Neural cell (in vitro differentiated cells): ENCODE measurements at regions not wholly inside any gene's neighbourhood (a gene's known extent, or its start where the extent isn't known, plus 50 kb on each side); places are given as distances from the start of the nearest gene placed in this dataset.

ENCODE experiments used
- H2AFZ ChIP-seq: fragments of 200-600, 300-800 bp; sonication (generic), shearing (Covaris generic); 2 replicates; pipeline ENCODE4 v1.6.0; 2014; ENCODE audit warnings: low read depth, mild to moderate bottlenecking, antibody characterized with exemption, low read length, moderate library complexity
- H3F3A ChIP-seq: fragments of 200-600 bp; shearing (Covaris generic); 2 replicates; pipeline ENCODE4 v1.6.1; 2016; ENCODE audit warnings: mild to moderate bottlenecking, moderate library complexity, mixed read lengths, antibody characterized with exemption, low read length; ENCODE audit not compliant: insufficient read depth, poor library complexity, severe bottlenecking
- H3K27ac ChIP-seq: fragments of 200-600, 300-800 bp; sonication (generic), shearing (Covaris generic); 2 replicates; pipeline ENCODE4 v1.5.1; 2014; ENCODE audit warnings: mild to moderate bottlenecking, low read length, moderate library complexity
- H3K27me3 ChIP-seq: fragments of 300-800, 200-600 bp; sonication (generic), shearing (Covaris generic); 2 replicates; pipeline ENCODE4 v1.6.0; 2014; ENCODE audit warnings: mild to moderate bottlenecking, low read depth, low read length, moderate library complexity; ENCODE audit not compliant: insufficient read depth
- H3K36me3 ChIP-seq: fragments of 300-800, 200-600 bp; sonication (generic), shearing (Covaris generic); 2 replicates; pipeline ENCODE4 v1.5.1; 2014; ENCODE audit warnings: mild to moderate bottlenecking, antibody characterized with exemption, low read length, moderate library complexity; ENCODE audit not compliant: insufficient read depth
- H3K4me2 ChIP-seq: fragments of 300-800, 200-600 bp; sonication (generic), shearing (Covaris generic); 2 replicates; pipeline ENCODE4 v1.6.0; 2014; ENCODE audit warnings: mild to moderate bottlenecking, low read length
- H3K4me3 ChIP-seq: fragments of 300-800, 200-600 bp; sonication (generic), shearing (Covaris generic); 2 replicates; pipeline ENCODE4 v1.5.1; 2014; ENCODE audit warnings: mild to moderate bottlenecking, low read length, moderate library complexity
- H3K79me2 ChIP-seq: fragments of 200-600 bp; shearing (Covaris generic); replicated peaks from 2 replicates; pipeline ENCODE4 v1.6.0; 2014; ENCODE audit warnings: mild to moderate bottlenecking, low read length, moderate library complexity; ENCODE audit not compliant: insufficient read depth
- H3K9ac ChIP-seq: fragments of 300-800, 200-600 bp; sonication (generic), shearing (Covaris generic); 2 replicates; pipeline ENCODE4 v1.6.1; 2016; ENCODE audit warnings: mild to moderate bottlenecking, low read length, mixed read lengths
- H3K9me2 ChIP-seq: fragments of 200-600 bp; shearing (Covaris generic); 2 replicates; pipeline ENCODE4 v1.6.1; 2016; ENCODE audit warnings: mild to moderate bottlenecking, low read length, mixed read lengths; ENCODE audit not compliant: insufficient read depth
- H3K9me3 ChIP-seq: fragments of 200-600, 300-800 bp; sonication (generic), shearing (Covaris generic); 2 replicates; pipeline ENCODE4 v1.6.1; 2016; ENCODE audit warnings: mild to moderate bottlenecking, mixed run types, low read length, moderate library complexity, mixed read lengths
- H4K20me1 ChIP-seq: fragments of 200-600 bp; shearing (Covaris generic); 2 replicates; pipeline ENCODE4 v1.6.1; 2016; ENCODE audit warnings: mild to moderate bottlenecking, mixed run types; ENCODE audit not compliant: insufficient read depth
- EP300 ChIP-seq: fragments of 450-650 bp; conservative IDR thresholded peaks from 2 replicates; pipeline ENCODE4 v1.6.1; 2014; ENCODE audit warnings: antibody characterized with exemption, mild to moderate bottlenecking, moderate library complexity; ENCODE audit not compliant: poor library complexity, severe bottlenecking
- EZH2 ChIP-seq: fragments of 200-600, 300-800 bp; shearing (Covaris generic), sonication (generic); IDR thresholded peaks from 2 replicates; pipeline ENCODE4 v1.6.1; 2014; ENCODE audit warnings: antibody characterized with exemption, low read length, borderline replicate concordance, mild to moderate bottlenecking; ENCODE audit not compliant: insufficient read depth, poor library complexity, severe bottlenecking
- MXI1 ChIP-seq: fragments of 450-650 bp; conservative IDR thresholded peaks from 2 replicates; pipeline ENCODE4 v1.6.1; 2014; ENCODE audit warnings: antibody characterized with exemption, mild to moderate bottlenecking; ENCODE audit not compliant: poor library complexity, severe bottlenecking
- POLR2AphosphoS5 ChIP-seq: IDR thresholded peaks from 2 replicates; pipeline ENCODE4 v1.6.1; 2012
- RAD21 ChIP-seq: fragments of 450-650 bp; conservative IDR thresholded peaks from 2 replicates; pipeline ENCODE4 v1.6.1; 2014; ENCODE audit warnings: antibody characterized with exemption, mild to moderate bottlenecking, moderate library complexity
- SMC3 ChIP-seq: fragments of 450-650 bp; conservative IDR thresholded peaks from 2 replicates; pipeline ENCODE4 v1.6.1; 2014; ENCODE audit warnings: antibody characterized with exemption, mild to moderate bottlenecking, moderate library complexity; ENCODE audit not compliant: poor library complexity
- TAF1 ChIP-seq: IDR thresholded peaks from 2 replicates; pipeline ENCODE4 v1.6.1; 2012; ENCODE audit warnings: low read depth
- TF ChIP-seq, protein P1 (sequence below): fragments of 450-650 bp; IDR thresholded peaks from 2 replicates; pipeline ENCODE4 v1.5.1; 2014; ENCODE audit warnings: antibody characterized with exemption, mild to moderate bottlenecking, moderate library complexity; ENCODE audit not compliant: poor library complexity, severe bottlenecking
- TF ChIP-seq, protein P2 (sequence below): IDR thresholded peaks from 2 replicates; pipeline ENCODE4 v1.6.1; 2012; ENCODE audit warnings: borderline replicate concordance

DNA sequence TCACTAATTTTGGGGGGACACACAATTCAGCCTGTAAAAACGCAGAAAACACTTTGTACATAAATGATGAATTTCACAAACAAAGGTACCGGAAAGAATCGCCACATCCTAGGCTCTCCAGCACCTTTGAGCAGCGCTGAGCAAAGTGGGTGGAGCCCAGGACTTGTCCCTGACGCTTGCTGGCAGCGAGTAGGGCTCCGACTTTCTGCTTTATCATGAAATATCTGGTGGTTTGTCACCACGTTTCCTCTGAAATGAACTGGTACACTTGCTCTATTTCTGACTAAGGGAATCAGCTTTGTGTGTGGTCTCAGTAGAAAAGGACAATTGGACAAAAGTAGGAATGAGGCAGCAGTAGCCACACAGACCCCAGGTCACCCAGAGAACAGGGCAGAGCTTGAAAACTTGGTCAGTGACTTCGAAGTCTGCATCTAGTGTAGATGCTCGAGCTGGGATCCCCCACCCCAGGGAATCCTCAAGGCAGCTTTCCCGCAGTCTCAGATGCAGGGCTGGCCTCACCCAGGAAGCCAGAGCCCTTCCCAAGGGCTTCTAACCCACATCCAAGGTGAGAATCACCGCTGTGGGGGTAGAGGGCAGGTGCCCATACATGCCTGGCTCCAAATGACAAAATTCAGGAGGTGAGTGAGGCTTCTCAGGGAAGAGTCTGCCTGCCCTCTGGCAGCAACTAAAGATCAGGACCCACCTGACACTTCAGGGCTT is 85.3 kb upstream of the SOX1 start:
- H3K4me2 ChIP-seq, result no peak overlapping the region
- no peak overlapping the region for H2AFZ ChIP-seq
- H3K4me3 ChIP-seq, result no peak overlapping the region

DNA sequence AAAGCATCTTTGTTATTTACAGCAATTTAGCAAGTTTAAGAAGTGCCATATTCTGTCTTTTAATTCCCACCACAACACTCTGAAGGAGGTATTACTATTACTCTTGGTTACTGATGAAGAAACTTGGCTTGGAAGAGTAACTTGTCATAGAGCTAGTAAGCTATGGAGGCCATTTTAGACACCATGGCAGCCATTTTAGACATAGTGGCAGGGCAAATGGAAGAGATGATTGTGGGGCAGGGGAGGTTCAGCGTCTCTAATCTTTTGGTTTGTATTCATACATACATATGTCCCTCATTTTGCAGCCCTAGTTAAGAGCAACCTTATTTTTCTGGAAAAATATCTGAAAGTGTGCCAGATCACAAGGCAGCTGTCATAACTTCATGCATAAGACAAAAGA is 82.6 kb upstream of the SOX1 start:
- H3K27ac ChIP-seq, result no peak overlapping the region
- no peak overlapping the region for H3K4me3 ChIP-seq
- H3F3A ChIP-seq, result no peaks in the 10 kb centered on the region
- no peaks in the 10 kb centered on the region for H3K9me2 ChIP-seq
- H3K79me2 ChIP-seq, result no peaks in the 10 kb centered on the region
- no peaks in the 10 kb centered on the region for H3K27me3 ChIP-seq
- no peak overlapping the region for H3K4me2 ChIP-seq
- H3K9ac ChIP-seq, result no peak overlapping the region
- no peaks in the 10 kb centered on the region for H4K20me1 ChIP-seq
- H3K36me3 ChIP-seq, result no peaks in the 10 kb centered on the region
- no peaks in the 10 kb centered on the region for H3K9me3 ChIP-seq
- no peak overlapping the region for H2AFZ ChIP-seq
- TF ChIP-seq EZH2 (no peak), TAF1 (no peak), MXI1 (no peak), SMC3 (no peak), RAD21 (no peak), EP300 (no peak), POLR2AphosphoS5 (no peak)
- TF ChIP-seq, protein P1, sequence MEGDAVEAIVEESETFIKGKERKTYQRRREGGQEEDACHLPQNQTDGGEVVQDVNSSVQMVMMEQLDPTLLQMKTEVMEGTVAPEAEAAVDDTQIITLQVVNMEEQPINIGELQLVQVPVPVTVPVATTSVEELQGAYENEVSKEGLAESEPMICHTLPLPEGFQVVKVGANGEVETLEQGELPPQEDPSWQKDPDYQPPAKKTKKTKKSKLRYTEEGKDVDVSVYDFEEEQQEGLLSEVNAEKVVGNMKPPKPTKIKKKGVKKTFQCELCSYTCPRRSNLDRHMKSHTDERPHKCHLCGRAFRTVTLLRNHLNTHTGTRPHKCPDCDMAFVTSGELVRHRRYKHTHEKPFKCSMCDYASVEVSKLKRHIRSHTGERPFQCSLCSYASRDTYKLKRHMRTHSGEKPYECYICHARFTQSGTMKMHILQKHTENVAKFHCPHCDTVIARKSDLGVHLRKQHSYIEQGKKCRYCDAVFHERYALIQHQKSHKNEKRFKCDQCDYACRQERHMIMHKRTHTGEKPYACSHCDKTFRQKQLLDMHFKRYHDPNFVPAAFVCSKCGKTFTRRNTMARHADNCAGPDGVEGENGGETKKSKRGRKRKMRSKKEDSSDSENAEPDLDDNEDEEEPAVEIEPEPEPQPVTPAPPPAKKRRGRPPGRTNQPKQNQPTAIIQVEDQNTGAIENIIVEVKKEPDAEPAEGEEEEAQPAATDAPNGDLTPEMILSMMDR, result no peak
- TF ChIP-seq, protein P2, sequence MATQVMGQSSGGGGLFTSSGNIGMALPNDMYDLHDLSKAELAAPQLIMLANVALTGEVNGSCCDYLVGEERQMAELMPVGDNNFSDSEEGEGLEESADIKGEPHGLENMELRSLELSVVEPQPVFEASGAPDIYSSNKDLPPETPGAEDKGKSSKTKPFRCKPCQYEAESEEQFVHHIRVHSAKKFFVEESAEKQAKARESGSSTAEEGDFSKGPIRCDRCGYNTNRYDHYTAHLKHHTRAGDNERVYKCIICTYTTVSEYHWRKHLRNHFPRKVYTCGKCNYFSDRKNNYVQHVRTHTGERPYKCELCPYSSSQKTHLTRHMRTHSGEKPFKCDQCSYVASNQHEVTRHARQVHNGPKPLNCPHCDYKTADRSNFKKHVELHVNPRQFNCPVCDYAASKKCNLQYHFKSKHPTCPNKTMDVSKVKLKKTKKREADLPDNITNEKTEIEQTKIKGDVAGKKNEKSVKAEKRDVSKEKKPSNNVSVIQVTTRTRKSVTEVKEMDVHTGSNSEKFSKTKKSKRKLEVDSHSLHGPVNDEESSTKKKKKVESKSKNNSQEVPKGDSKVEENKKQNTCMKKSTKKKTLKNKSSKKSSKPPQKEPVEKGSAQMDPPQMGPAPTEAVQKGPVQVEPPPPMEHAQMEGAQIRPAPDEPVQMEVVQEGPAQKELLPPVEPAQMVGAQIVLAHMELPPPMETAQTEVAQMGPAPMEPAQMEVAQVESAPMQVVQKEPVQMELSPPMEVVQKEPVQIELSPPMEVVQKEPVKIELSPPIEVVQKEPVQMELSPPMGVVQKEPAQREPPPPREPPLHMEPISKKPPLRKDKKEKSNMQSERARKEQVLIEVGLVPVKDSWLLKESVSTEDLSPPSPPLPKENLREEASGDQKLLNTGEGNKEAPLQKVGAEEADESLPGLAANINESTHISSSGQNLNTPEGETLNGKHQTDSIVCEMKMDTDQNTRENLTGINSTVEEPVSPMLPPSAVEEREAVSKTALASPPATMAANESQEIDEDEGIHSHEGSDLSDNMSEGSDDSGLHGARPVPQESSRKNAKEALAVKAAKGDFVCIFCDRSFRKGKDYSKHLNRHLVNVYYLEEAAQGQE, result no peak

More for the DNA sequence above, 85.3 kb upstream of the SOX1 start:
- no peak for TF ChIP-seq POLR2AphosphoS5
- TF ChIP-seq TAF1, result no peak
- no peak for TF ChIP-seq EP300
- TF ChIP-seq, protein P2, result no peak
- no peak for TF ChIP-seq RAD21
- TF ChIP-seq, protein P1, result no peak
- no peak for TF ChIP-seq SMC3
- no peak for TF ChIP-seq EZH2
- no peak for TF ChIP-seq MXI1
- no peaks in the 10 kb centered on the region for H3K9me3 ChIP-seq
- H3K79me2 ChIP-seq, result no peaks in the 10 kb centered on the region
- H3K9me2 ChIP-seq, result no peaks in the 10 kb centered on the region
- H3F3A ChIP-seq, result no peaks in the 10 kb centered on the region
- H3K36me3 ChIP-seq, result no peaks in the 10 kb centered on the region
- no peak overlapping the region for H3K9ac ChIP-seq
- no peaks in the 10 kb centered on the region for H3K27me3 ChIP-seq
- H3K27ac ChIP-seq, result no peak overlapping the region
- H4K20me1 ChIP-seq, result no peaks in the 10 kb centered on the region
